ENCODE measurements at regions not wholly inside any gene's neighbourhood (a gene's known extent, or its start where the extent isn't known, plus 50 kb on each side); places are given as distances from the start of the nearest gene placed in this dataset.
A peak's percentile ranks its signal among the peaks of the same experiment; 100 is the strongest.
"Not testable (repeated sequence)": the region's sequence is repeated elsewhere in the genome, so short reads cannot be mapped to it uniquely, and the experiment has no call there.

DNA sequence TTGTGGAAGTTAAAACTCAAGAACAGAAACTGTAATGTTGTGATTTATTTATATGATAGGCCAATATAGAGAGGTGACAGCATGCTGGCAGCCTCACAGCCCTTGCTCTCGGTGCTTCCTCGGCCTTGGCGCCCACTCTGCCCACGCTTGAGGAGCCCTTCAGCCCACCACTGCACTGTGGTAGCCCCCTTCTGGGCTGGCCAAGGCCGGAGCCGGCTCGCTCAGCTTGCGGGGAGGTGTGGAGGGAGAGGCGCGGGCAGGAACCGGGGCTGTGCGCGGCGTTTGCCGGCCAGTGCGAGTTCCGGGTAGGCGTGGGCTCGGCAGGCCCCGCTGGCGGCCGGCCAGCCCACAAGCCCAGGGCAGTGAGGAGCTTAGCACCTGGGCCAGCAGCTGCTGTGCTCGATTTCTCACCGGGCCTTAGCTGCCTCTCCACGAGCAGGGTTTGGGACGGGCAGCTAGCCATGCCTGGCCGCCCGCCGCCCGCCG, 65.8 kb upstream of the SLC8A3 start (continued):
- TF ChIP-seq, protein P1, sequence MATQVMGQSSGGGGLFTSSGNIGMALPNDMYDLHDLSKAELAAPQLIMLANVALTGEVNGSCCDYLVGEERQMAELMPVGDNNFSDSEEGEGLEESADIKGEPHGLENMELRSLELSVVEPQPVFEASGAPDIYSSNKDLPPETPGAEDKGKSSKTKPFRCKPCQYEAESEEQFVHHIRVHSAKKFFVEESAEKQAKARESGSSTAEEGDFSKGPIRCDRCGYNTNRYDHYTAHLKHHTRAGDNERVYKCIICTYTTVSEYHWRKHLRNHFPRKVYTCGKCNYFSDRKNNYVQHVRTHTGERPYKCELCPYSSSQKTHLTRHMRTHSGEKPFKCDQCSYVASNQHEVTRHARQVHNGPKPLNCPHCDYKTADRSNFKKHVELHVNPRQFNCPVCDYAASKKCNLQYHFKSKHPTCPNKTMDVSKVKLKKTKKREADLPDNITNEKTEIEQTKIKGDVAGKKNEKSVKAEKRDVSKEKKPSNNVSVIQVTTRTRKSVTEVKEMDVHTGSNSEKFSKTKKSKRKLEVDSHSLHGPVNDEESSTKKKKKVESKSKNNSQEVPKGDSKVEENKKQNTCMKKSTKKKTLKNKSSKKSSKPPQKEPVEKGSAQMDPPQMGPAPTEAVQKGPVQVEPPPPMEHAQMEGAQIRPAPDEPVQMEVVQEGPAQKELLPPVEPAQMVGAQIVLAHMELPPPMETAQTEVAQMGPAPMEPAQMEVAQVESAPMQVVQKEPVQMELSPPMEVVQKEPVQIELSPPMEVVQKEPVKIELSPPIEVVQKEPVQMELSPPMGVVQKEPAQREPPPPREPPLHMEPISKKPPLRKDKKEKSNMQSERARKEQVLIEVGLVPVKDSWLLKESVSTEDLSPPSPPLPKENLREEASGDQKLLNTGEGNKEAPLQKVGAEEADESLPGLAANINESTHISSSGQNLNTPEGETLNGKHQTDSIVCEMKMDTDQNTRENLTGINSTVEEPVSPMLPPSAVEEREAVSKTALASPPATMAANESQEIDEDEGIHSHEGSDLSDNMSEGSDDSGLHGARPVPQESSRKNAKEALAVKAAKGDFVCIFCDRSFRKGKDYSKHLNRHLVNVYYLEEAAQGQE (tag by site-specific recombination; IDR thresholded peaks at IDR 0.05), result 0 out of 2 replicates have a peak, but pooled peaks have one; percentile 38
- TF ChIP-seq ZNF302 (tag by site-specific recombination; IDR thresholded peaks at IDR 0.05; ENCODE audit: low read depth), result no peak
- TF ChIP-seq, protein P2, sequence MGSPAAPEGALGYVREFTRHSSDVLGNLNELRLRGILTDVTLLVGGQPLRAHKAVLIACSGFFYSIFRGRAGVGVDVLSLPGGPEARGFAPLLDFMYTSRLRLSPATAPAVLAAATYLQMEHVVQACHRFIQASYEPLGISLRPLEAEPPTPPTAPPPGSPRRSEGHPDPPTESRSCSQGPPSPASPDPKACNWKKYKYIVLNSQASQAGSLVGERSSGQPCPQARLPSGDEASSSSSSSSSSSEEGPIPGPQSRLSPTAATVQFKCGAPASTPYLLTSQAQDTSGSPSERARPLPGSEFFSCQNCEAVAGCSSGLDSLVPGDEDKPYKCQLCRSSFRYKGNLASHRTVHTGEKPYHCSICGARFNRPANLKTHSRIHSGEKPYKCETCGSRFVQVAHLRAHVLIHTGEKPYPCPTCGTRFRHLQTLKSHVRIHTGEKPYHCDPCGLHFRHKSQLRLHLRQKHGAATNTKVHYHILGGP (tag by site-specific recombination; IDR thresholded peaks at IDR 0.05), result no peak
- TF ChIP-seq ZNF843 (tag by site-specific recombination; IDR thresholded peaks at IDR 0.05), result no peak
- TF ChIP-seq ZNF37A (tag by site-specific recombination; IDR thresholded peaks at IDR 0.05), result no peak
- TF ChIP-seq ZBTB20 (tag by site-specific recombination; IDR thresholded peaks at IDR 0.05), result peak; percentile 75
- TF ChIP-seq ZNF501 (tag by site-specific recombination; IDR thresholded peaks at IDR 0.05), result no peak
- no peak for TF ChIP-seq ZNF112 (tag by site-specific recombination; IDR thresholded peaks at IDR 0.05)
- TF ChIP-seq, protein P3, sequence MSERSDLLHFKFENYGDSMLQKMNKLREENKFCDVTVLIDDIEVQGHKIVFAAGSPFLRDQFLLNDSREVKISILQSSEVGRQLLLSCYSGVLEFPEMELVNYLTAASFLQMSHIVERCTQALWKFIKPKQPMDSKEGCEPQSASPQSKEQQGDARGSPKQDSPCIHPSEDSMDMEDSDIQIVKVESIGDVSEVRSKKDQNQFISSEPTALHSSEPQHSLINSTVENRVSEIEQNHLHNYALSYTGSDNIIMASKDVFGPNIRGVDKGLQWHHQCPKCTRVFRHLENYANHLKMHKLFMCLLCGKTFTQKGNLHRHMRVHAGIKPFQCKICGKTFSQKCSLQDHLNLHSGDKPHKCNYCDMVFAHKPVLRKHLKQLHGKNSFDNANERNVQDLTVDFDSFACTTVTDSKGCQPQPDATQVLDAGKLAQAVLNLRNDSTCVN (tag by site-specific recombination; optimal IDR thresholded peaks at IDR 0.05), result peak; percentile 71

DNA sequence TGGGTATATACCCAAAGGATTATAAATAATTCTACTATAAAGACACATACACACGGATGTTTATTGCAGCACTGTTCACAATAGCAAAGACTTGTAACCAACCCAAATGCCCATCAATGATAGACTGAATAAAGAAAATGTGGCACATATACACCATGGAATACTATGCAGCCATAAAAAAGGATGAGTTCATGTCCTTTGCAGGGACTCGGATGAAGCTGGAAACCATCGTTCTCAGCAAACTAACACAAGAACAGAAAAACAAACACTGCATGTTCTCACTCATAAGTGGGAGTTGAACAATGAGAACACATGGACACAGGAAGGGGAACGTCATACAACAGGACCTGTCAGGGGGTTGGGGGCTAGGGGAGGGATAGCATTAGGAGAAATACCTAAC, 64.8 kb upstream of the SLC8A3 start:
- H3K4me3 ChIP-seq (ENCODE audit: low read depth, low read length); H3K4me1 ChIP-seq (ENCODE audit: control insufficient read depth, insufficient read depth, low read length); POLR2A ChIA-PET; H3K36me3 ChIP-seq (ENCODE audit: control insufficient read depth in 2 of 2, insufficient read depth in 1 of 2, low read length in 2 of 2); H3K9me3 ChIP-seq (ENCODE audit: control insufficient read depth, insufficient read depth, low read depth, low read length); H3K27ac ChIP-seq (ENCODE audit: extremely low read depth, low read depth, low read length): not testable (repeated sequence)
- TF ChIP-seq ZNF146 (tag by site-specific recombination; IDR thresholded peaks at IDR 0.05), result peak; percentile 92
- TF ChIP-seq, protein P4, sequence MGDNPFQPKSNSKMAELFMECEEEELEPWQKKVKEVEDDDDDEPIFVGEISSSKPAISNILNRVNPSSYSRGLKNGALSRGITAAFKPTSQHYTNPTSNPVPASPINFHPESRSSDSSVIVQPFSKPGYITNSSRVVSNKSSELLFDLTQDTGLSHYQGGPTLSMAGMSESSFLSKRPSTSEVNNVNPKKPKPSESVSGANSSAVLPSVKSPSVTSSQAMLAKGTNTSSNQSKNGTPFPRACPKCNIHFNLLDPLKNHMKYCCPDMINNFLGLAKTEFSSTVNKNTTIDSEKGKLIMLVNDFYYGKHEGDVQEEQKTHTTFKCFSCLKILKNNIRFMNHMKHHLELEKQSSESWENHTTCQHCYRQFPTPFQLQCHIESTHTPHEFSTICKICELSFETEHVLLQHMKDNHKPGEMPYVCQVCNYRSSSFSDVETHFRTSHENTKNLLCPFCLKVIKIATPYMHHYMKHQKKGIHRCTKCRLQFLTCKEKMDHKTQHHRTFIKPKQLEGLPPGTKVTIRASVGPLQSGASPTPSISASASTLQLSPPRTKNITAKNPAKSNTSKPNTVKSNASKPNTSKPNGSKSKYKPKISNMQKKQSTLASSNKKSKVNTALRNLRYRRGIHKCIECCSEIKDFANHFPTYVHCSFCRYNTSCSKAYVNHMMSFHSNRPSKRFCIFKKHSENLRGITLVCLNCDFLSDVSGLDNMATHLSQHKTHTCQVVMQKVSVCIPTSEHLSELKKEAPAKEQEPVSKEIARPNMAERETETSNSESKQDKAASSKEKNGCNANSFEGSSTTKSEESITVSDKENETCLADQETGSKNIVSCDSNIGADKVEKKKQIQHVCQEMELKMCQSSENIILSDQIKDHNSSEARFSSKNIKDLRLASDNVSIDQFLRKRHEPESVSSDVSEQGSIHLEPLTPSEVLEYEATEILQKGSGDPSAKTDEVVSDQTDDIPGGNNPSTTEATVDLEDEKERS (tag by site-specific recombination; IDR thresholded peaks at IDR 0.05), result 0 out of 2 replicates have a peak, but pooled peaks have one; percentile 25
- CTCF ChIA-PET, result interaction anchor here (0.6 kb wide), 1 partner anchor 256 kb away, joined by 5 read pairs; no protein-coding TSS in a partner anchor

DNA sequence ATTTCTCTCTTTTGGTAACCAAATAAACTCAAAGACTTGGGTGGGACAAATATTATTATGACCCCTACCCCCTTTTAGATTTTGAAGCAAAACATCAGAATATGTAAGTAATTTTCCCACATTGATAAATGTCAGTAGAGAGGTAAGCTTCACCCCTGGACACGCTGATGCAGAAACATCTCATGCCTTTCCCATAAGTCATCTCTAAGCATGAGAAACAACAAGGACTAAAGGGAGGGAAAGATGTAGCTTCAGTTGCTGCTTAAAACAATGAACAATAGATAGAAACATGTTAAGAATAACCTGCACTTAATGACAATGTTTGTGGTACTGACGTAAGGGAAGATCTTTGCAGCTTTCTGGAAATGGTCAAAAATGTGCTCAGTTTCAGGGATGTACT, 56.3 kb upstream of the SLC8A3 start:
- ChIA-PET POLR2A (no interaction called here), CTCF (interaction anchor here (1.2 kb wide), 1 partner anchor 158 kb away, joined by 4 read pairs; no protein-coding TSS in a partner anchor)
- H3K4me1 ChIP-seq (ENCODE audit: control insufficient read depth, insufficient read depth, low read length), result no peaks in the 10 kb centered on the region
- H3K27ac ChIP-seq (ENCODE audit: extremely low read depth, low read depth, low read length), result no peak overlapping the region
- no peak overlapping the region for H3K4me3 ChIP-seq (ENCODE audit: low read depth, low read length)
- TF ChIP-seq ZNF501 (tag by site-specific recombination; IDR thresholded peaks at IDR 0.05) (no peak), KLF7 (tag by site-specific recombination; IDR thresholded peaks at IDR 0.05; ENCODE audit: borderline replicate concordance) (no peak), GLIS1 (tag by site-specific recombination; IDR thresholded peaks at IDR 0.05) (no peak), IKZF3 (tag by site-specific recombination; IDR thresholded peaks at IDR 0.05) (no peak), ZNF10 (tag by site-specific recombination; IDR thresholded peaks at IDR 0.05) (no peak), REPIN1 (tag by site-specific recombination; IDR thresholded peaks at IDR 0.05; ENCODE audit: low read depth) (no peak), MYNN (tag by site-specific recombination; IDR thresholded peaks at IDR 0.05; ENCODE audit: borderline replicate concordance) (no peak), GLI2 (tag by site-specific recombination; IDR thresholded peaks at IDR 0.05; ENCODE audit: borderline replicate concordance, low read depth) (no peak), ZNF596 (tag by site-specific recombination; IDR thresholded peaks at IDR 0.05) (no peak), ZNF777 (tag by site-specific recombination; IDR thresholded peaks at IDR 0.05; ENCODE audit: borderline replicate concordance) (no peak)
- H3K9me3 ChIP-seq (ENCODE audit: control insufficient read depth, insufficient read depth, low read depth, low read length), result no peaks in the 10 kb centered on the region
- no peaks in the 10 kb centered on the region for H3K36me3 ChIP-seq (ENCODE audit: control insufficient read depth in 2 of 2, insufficient read depth in 1 of 2, low read length in 2 of 2)

Data from HEK293 (cell line).